Astrocyte (in vitro differentiated cells and primary cell): ENCODE measurements at regions not wholly inside any gene's neighbourhood (a gene's known extent, or its start where the extent isn't known, plus 50 kb on each side); places are given as distances from the start of the nearest gene placed in this dataset.

ENCODE experiments used
- DNase-seq: peaks from one replicate; pipeline ENCODE4 v3.0.0-alpha.2; 2010; ENCODE audit warnings: low read depth
- FAIRE-seq: peaks from 2 replicates; lab custom pipeline; 2011; peaks lifted over from hg19 to GRCh38; lab: Jason Lieb, UNC
- H2AFZ ChIP-seq: 2 replicates; pipeline ENCODE4 v1.6.0; 2012; ENCODE audit warnings: low read depth, low read length, inconsistent platforms
- H3K27ac ChIP-seq: 2 replicates; pipeline ENCODE4 v1.5.1; 2011; ENCODE audit warnings: low read depth, low read length, inconsistent platforms
- H3K27me3 ChIP-seq: 2 replicates; pipeline ENCODE4 v1.6.0; 2011; ENCODE audit warnings: low read length, inconsistent platforms; ENCODE audit not compliant: insufficient read depth
- H3K36me3 ChIP-seq: 2 replicates; pipeline ENCODE4 v1.5.1; 2011; ENCODE audit warnings: low read length, inconsistent platforms; ENCODE audit not compliant: insufficient read depth
- H3K4me1 ChIP-seq: 2 replicates; pipeline ENCODE4 v1.5.1; 2011; ENCODE audit warnings: low read length, inconsistent platforms; ENCODE audit not compliant: insufficient read depth
- H3K4me2 ChIP-seq: 2 replicates; pipeline ENCODE4 v1.6.0; 2012; ENCODE audit warnings: low read length, inconsistent platforms
- H3K4me3 ChIP-seq: 2 replicates; pipeline ENCODE4 v1.5.1; 2011; ENCODE audit warnings: low read depth, mild to moderate bottlenecking, low read length, inconsistent platforms; ENCODE audit not compliant: insufficient read depth
- H3K79me2 ChIP-seq: 2 replicates; pipeline ENCODE4 v1.6.0; 2012; ENCODE audit warnings: mild to moderate bottlenecking, low read length, inconsistent platforms; ENCODE audit not compliant: insufficient read depth
- H3K9ac ChIP-seq: 2 replicates; pipeline ENCODE4 v1.6.0; 2012; ENCODE audit warnings: mild to moderate bottlenecking, low read length, inconsistent platforms
- H3K9me3 ChIP-seq: 2 replicates; pipeline ENCODE4 v1.5.1; 2012; ENCODE audit warnings: low read depth, mild to moderate bottlenecking, low read length, inconsistent platforms; ENCODE audit not compliant: insufficient read depth
- H4K20me1 ChIP-seq: 2 replicates; pipeline ENCODE4 v1.6.0; 2012; ENCODE audit warnings: low read length, inconsistent platforms; ENCODE audit not compliant: insufficient read depth
- H3K27ac Mint-ChIP-seq: one replicate; pipeline ENCODE4 v1.8.0; 2021; ENCODE audit warnings: mild to moderate bottlenecking, mixed read lengths; ENCODE audit not compliant: unreplicated experiment
- H3K27me3 Mint-ChIP-seq: one replicate; pipeline ENCODE4 v1.8.0; 2021; ENCODE audit warnings: low read depth, mixed read lengths; ENCODE audit not compliant: unreplicated experiment
- H3K36me3 Mint-ChIP-seq: one replicate; pipeline ENCODE4 v1.8.0; 2021; ENCODE audit warnings: low read depth, mixed read lengths; ENCODE audit not compliant: unreplicated experiment
- H3K4me1 Mint-ChIP-seq: one replicate; pipeline ENCODE4 v1.8.0; 2021; ENCODE audit warnings: low read depth, mixed read lengths; ENCODE audit not compliant: unreplicated experiment
- H3K4me3 Mint-ChIP-seq: one replicate; pipeline ENCODE4 v1.8.0; 2021; ENCODE audit warnings: mild to moderate bottlenecking, moderate library complexity, mixed read lengths; ENCODE audit not compliant: unreplicated experiment
- H3K9me3 Mint-ChIP-seq: one replicate; pipeline ENCODE4 v1.8.0; 2021; ENCODE audit warnings: mild to moderate bottlenecking, mixed read lengths; ENCODE audit not compliant: unreplicated experiment
- EZH2 ChIP-seq: IDR thresholded peaks from 2 replicates; pipeline ENCODE4 v1.6.1; 2012; ENCODE audit warnings: mild to moderate bottlenecking, low read length, inconsistent platforms; ENCODE audit not compliant: insufficient read depth
- TF ChIP-seq, protein P1 (sequence below): IDR thresholded peaks from 2 replicates; pipeline ENCODE4 v1.5.1; 2011; ENCODE audit warnings: low read depth, mild to moderate bottlenecking, inconsistent platforms, low read length, moderate library complexity; ENCODE audit not compliant: insufficient read depth

DNA sequence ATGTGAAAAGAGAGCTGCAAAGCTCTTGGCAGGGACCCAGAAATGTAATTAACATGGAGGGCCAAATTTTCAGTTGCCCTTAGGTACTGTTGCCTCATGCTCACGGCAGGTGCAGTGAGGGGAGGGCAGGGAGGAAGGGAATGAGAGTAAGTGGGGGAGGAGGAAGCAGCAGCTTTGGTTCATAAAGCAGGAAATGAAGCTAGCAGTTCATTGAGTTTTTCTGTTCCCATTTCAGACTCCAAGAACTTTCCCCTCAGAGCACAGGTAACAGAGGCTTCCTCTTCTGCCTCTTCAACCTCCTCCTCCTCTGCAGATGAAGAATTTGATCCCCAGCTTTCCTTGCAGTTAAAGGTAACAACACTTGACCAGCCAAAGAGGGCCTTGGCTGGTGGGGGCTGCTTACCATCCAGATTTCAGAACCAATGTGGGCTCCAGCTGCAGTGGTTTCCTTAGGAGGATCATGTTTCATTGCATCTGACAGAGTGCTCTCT, 57.9 kb upstream of the PARVA start:
- H3K4me1 Mint-ChIP-seq = peaks cover 5% of the 10 kb centered on the region
- H3K4me3 ChIP-seq = no peak overlapping the region
- no peak overlapping the region for H3K27ac ChIP-seq
- H2AFZ ChIP-seq = no peak overlapping the region
- DNase-seq = no peak
- peaks cover 18% of the 10 kb centered on the region for H3K36me3 Mint-ChIP-seq
- no peaks in the 10 kb centered on the region for H3K79me2 ChIP-seq
- H3K27me3 ChIP-seq = no peaks in the 10 kb centered on the region
- H3K9me3 Mint-ChIP-seq = peaks cover 2% of the 10 kb centered on the region
- H3K9me3 ChIP-seq = no peaks in the 10 kb centered on the region
- no peak overlapping the region for H3K4me2 ChIP-seq
- TF ChIP-seq, protein P1, sequence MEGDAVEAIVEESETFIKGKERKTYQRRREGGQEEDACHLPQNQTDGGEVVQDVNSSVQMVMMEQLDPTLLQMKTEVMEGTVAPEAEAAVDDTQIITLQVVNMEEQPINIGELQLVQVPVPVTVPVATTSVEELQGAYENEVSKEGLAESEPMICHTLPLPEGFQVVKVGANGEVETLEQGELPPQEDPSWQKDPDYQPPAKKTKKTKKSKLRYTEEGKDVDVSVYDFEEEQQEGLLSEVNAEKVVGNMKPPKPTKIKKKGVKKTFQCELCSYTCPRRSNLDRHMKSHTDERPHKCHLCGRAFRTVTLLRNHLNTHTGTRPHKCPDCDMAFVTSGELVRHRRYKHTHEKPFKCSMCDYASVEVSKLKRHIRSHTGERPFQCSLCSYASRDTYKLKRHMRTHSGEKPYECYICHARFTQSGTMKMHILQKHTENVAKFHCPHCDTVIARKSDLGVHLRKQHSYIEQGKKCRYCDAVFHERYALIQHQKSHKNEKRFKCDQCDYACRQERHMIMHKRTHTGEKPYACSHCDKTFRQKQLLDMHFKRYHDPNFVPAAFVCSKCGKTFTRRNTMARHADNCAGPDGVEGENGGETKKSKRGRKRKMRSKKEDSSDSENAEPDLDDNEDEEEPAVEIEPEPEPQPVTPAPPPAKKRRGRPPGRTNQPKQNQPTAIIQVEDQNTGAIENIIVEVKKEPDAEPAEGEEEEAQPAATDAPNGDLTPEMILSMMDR = no peak
- no peak for TF ChIP-seq EZH2
- H4K20me1 ChIP-seq = no peaks in the 10 kb centered on the region
- peaks cover 31% of the 10 kb centered on the region for H3K36me3 ChIP-seq
- H3K27me3 Mint-ChIP-seq = no peaks in the 10 kb centered on the region
- H3K9ac ChIP-seq = no peak overlapping the region
- H3K4me3 Mint-ChIP-seq = no peak overlapping the region
- no peaks in the 10 kb centered on the region for H3K4me1 ChIP-seq
- no peak for FAIRE-seq
- H3K27ac Mint-ChIP-seq = no peak overlapping the region

DNA sequence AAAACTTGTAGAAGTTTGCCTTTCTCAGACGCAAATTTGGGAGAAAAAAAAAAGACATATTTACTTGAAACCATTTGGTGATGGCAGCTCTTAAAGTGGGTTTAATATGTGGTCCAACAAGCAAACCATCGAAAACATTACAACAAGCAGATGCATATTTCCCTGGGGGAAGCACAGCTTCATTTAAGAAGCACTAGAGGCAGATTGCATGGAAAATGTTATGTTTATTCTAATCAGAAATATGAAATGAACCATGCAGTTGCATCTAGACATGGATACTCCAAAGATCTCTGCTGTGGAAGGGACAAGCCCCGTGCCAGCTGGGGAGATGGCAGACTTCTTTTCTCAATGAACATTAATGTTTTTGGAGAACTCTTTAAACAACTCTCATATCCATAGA, 57.4 kb upstream of the PARVA start:
- no peak overlapping the region for H3K27ac Mint-ChIP-seq
- no peaks in the 10 kb centered on the region for H3K27me3 Mint-ChIP-seq
- FAIRE-seq (no peak), DNase-seq (no peak)
- Histone ChIP-seq H3K9ac (no peak overlapping the region), H3K4me2 (no peak overlapping the region), H3K4me1 (no peaks in the 10 kb centered on the region), H4K20me1 (no peaks in the 10 kb centered on the region), H2AFZ (no peak overlapping the region), H3K9me3 (no peaks in the 10 kb centered on the region), H3K27me3 (no peaks in the 10 kb centered on the region), H3K79me2 (no peaks in the 10 kb centered on the region), H3K27ac (no peak overlapping the region), H3K36me3 (peaks cover 29% of the 10 kb centered on the region), H3K4me3 (no peak overlapping the region)
- H3K36me3 Mint-ChIP-seq = peaks cover 15% of the 10 kb centered on the region
- TF ChIP-seq, protein P1 = no peak
- no peak for TF ChIP-seq EZH2
- H3K4me3 Mint-ChIP-seq = no peak overlapping the region
- H3K4me1 Mint-ChIP-seq = peaks cover 5% of the 10 kb centered on the region
- H3K9me3 Mint-ChIP-seq = peaks cover 2% of the 10 kb centered on the region

DNA sequence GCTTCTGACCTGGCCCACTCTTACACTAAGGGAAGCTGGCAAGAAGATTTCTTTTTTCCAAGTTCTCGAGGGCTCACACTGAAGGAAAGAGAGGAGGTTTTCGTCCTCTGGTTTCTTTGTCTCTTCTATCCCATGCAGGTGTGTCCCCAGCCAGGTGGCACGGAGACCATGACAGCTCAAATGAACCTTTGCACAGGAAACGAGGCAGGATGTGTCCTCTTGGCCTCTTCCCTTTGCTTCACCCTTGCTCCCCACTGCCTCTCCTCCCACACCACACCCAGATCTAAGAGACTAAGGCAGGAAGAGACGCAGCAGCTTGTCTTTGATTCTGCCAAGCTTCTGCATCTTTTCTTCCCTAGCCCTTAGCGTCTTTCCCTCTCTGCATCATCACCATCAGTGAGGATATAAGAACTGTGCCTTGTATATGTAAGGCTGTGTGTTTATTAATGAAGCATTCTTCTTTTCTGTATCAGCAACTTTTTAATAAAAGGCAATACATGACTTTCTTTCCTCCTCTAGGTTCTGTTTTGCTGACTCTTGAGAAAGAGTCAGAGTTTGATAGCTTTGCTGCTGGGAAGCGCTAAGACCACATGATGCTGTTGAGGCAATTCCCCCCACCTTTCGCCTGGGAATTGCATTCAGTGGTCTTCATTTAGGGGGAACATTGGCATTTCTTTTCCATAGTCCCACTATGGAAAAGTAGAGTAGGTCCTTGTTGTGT, 56.0 kb upstream of the PARVA start:
- Histone ChIP-seq H3K9ac (no peak overlapping the region), H3K4me1 (no peaks in the 10 kb centered on the region), H2AFZ (no peak overlapping the region), H4K20me1 (no peaks in the 10 kb centered on the region), H3K27me3 (no peaks in the 10 kb centered on the region), H3K4me2 (no peak overlapping the region), H3K36me3 (peaks cover 32% of the 10 kb centered on the region), H3K9me3 (no peaks in the 10 kb centered on the region), H3K27ac (no peak overlapping the region), H3K79me2 (no peaks in the 10 kb centered on the region), H3K4me3 (no peak overlapping the region)
- Mint-ChIP-seq H3K4me1 (peaks cover 5% of the 10 kb centered on the region), H3K27me3 (no peaks in the 10 kb centered on the region), H3K27ac (no peak overlapping the region), H3K36me3 (peaks cover 17% of the 10 kb centered on the region), H3K4me3 (no peak overlapping the region), H3K9me3 (peaks cover 2% of the 10 kb centered on the region)
- no peak for FAIRE-seq
- no peak for DNase-seq
- no peak for TF ChIP-seq EZH2
- TF ChIP-seq, protein P1 = no peak
